IMR-90 (cell line): ENCODE measurements at regions not wholly inside any gene's neighbourhood (a gene's known extent, or its start where the extent isn't known, plus 50 kb on each side); places are given as distances from the start of the nearest gene placed in this dataset.

Experiments used
- CTCF ChIP-seq: conservative IDR thresholded peaks from 2 replicates; pipeline ENCODE4 v1.5.1; 2012; ENCODE audit warnings: mild to moderate bottlenecking, low read depth, low read length, improper control_type of control experiment
- POLR2A ChIP-seq: IDR thresholded peaks from 2 replicates; pipeline ENCODE4 v1.6.1; 2012; ENCODE audit warnings: mild to moderate bottlenecking, low read depth, low read length

GRCh38 chr1:90834354-90834885 lies 117.3 kb upstream of the BARHL2 start:
- TF ChIP-seq CTCF (no peak), POLR2A (no peak)
